Calu3 (cell line): ENCODE measurements at regions not wholly inside any gene's neighbourhood (a gene's known extent, or its start where the extent isn't known, plus 50 kb on each side); places are given as distances from the start of the nearest gene placed in this dataset.

Experiments
- BruUV-seq: library from RNA; stranded (reverse); fragments of 400-500 nt; replicated peaks from 2 replicates; lab custom pipeline; 2021; lab: Mats Ljungman, UMichigan
- CTCF ChIA-PET: fragments of 300-600 bp; sonication (Branson Sonifier 250); formaldehyde crosslinking; loops from one replicate; lab custom pipeline; 2022; ENCODE audit warnings: antibody characterized with exemption; lab: Charles Lee
- DNase-seq: peaks from one replicate; pipeline ENCODE4 v3.0.0; 2022
- H3K27ac Mint-ChIP-seq: one replicate; pipeline ENCODE4 v1.8.0; 2022; ENCODE audit warnings: mixed read lengths; ENCODE audit not compliant: unreplicated experiment
- H3K27me3 Mint-ChIP-seq: one replicate; pipeline ENCODE4 v1.8.0; 2022; ENCODE audit warnings: mixed read lengths; ENCODE audit not compliant: unreplicated experiment
- H3K36me3 Mint-ChIP-seq: one replicate; pipeline ENCODE4 v1.8.0; 2022; ENCODE audit warnings: mild to moderate bottlenecking, moderate library complexity, mixed read lengths; ENCODE audit not compliant: insufficient read depth, unreplicated experiment
- H3K4me1 Mint-ChIP-seq: one replicate; pipeline ENCODE4 v1.8.0; 2022; ENCODE audit warnings: mild to moderate bottlenecking, low read depth, mixed read lengths; ENCODE audit not compliant: unreplicated experiment
- H3K4me3 Mint-ChIP-seq: one replicate; pipeline ENCODE4 v1.8.0; 2022; ENCODE audit warnings: mild to moderate bottlenecking, low read depth, moderate library complexity, mixed read lengths; ENCODE audit not compliant: unreplicated experiment
- H3K9me3 Mint-ChIP-seq: one replicate; pipeline ENCODE4 v1.8.0; 2022; ENCODE audit warnings: low read depth, mixed read lengths; ENCODE audit not compliant: unreplicated experiment
- CTCF ChIP-seq: fragments of 200-600 bp; IDR thresholded peaks from one replicate; pipeline ENCODE4 v1.8.0; 2022; ENCODE audit warnings: antibody characterized with exemption; ENCODE audit not compliant: unreplicated experiment
- intact Hi-C: fragments of 100-400 bp; cut with micrococcal nuclease; formaldehyde crosslinking; loops from one replicate; pipeline ENCODE4 v1.10.0; 2022; ENCODE audit not compliant: unreplicated experiment

- no peak for DNase-seq
- BruUV-seq: no TSS peak
- no peak overlapping the region for H3K4me3 Mint-ChIP-seq
- H3K27me3 Mint-ChIP-seq: no peaks in the 10 kb centered on the region
- intact Hi-C loops: no loop called here
- no peak for TF ChIP-seq CTCF
- CTCF ChIA-PET: no interaction called here
- no peaks in the 10 kb centered on the region for H3K36me3 Mint-ChIP-seq
- peaks cover 12% of the 10 kb centered on the region for H3K9me3 Mint-ChIP-seq
- H3K4me1 Mint-ChIP-seq: no peaks in the 10 kb centered on the region
- no peak overlapping the region for H3K27ac Mint-ChIP-seq
Measured at GRCh38 chr14:98208943-98209342, 1063.1 kb downstream of the BCL11B start.

- DNase-seq: no peak
- CTCF ChIA-PET: no interaction called here
- Mint-ChIP-seq H3K27ac (no peak overlapping the region), H3K27me3 (no peaks in the 10 kb centered on the region), H3K36me3 (no peaks in the 10 kb centered on the region), H3K4me1 (no peaks in the 10 kb centered on the region), H3K4me3 (no peak overlapping the region), H3K9me3 (peaks cover 9% of the 10 kb centered on the region)
- TF ChIP-seq CTCF: no peak
- BruUV-seq: no TSS peak
- intact Hi-C loops: no loop called here
Measured at GRCh38 chr14:98210045-98210672, 1061.8 kb downstream of the BCL11B start.

GRCh38 chr14:98217530-98217929 lies 1054.5 kb downstream of the BCL11B start:
- CTCF ChIA-PET: no interaction called here
- no peaks in the 10 kb centered on the region for H3K36me3 Mint-ChIP-seq
- BruUV-seq: no TSS peak
- no peak overlapping the region for H3K27ac Mint-ChIP-seq
- H3K4me1 Mint-ChIP-seq: no peaks in the 10 kb centered on the region
- H3K4me3 Mint-ChIP-seq: no peak overlapping the region
- intact Hi-C loops: no loop called here
- H3K27me3 Mint-ChIP-seq: no peaks in the 10 kb centered on the region
- no peak for TF ChIP-seq CTCF
- DNase-seq: no peak
- no peaks in the 10 kb centered on the region for H3K9me3 Mint-ChIP-seq

- TF ChIP-seq CTCF: no peak
- H3K27me3 Mint-ChIP-seq: no peaks in the 10 kb centered on the region
- no peak overlapping the region for H3K27ac Mint-ChIP-seq
- CTCF ChIA-PET: no interaction called here
- no peaks in the 10 kb centered on the region for H3K4me1 Mint-ChIP-seq
- no peak overlapping the region for H3K4me3 Mint-ChIP-seq
- intact Hi-C loops: no loop called here
- no peak for DNase-seq
- no peaks in the 10 kb centered on the region for H3K36me3 Mint-ChIP-seq
- H3K9me3 Mint-ChIP-seq: peaks cover 6% of the 10 kb centered on the region
- BruUV-seq: no TSS peak
Measured at GRCh38 chr14:98218218-98218617, 1053.8 kb downstream of the BCL11B start.
